OCI-LY1 (cell line): ENCODE measurements at regions not wholly inside any gene's neighbourhood (a gene's known extent, or its start where the extent isn't known, plus 50 kb on each side); places are given as distances from the start of the nearest gene placed in this dataset.

Source experiments
- H2AFZ ChIP-seq: fragments of 200-600 bp; sonication (generic), shearing (Covaris generic); 2 replicates; pipeline ENCODE4 v1.6.0; 2014; ENCODE audit warnings: antibody characterized with exemption, mild to moderate bottlenecking, low read length
- H3F3A ChIP-seq: fragments of 200-600 bp; sonication (generic), shearing (Covaris generic); 2 replicates; pipeline ENCODE4 v1.6.0; 2014; ENCODE audit warnings: mild to moderate bottlenecking, antibody characterized with exemption, low read length, moderate library complexity; ENCODE audit not compliant: insufficient read depth
- H3K27ac ChIP-seq: fragments of 200-600 bp; sonication (generic); 2 replicates; pipeline ENCODE4 v1.5.1; 2014; ENCODE audit warnings: low read length, mixed run types, mild to moderate bottlenecking, low read depth; ENCODE audit not compliant: poor library complexity, severe bottlenecking
- H3K27me3 ChIP-seq: fragments of 200-600 bp; sonication (generic); 2 replicates; pipeline ENCODE4 v1.6.0; 2014; ENCODE audit warnings: antibody characterized with exemption, mild to moderate bottlenecking, low read length, moderate library complexity; ENCODE audit not compliant: insufficient read depth
- H3K36me3 ChIP-seq: fragments of 200-600 bp; sonication (generic); 2 replicates; pipeline ENCODE4 v1.6.1; 2014; ENCODE audit warnings: mild to moderate bottlenecking, antibody characterized with exemption, low read length, moderate library complexity, mixed read lengths; ENCODE audit not compliant: insufficient read depth
- H3K4me1 ChIP-seq: fragments of 200-600 bp; sonication (generic); 2 replicates; pipeline ENCODE4 v1.5.1; 2014; ENCODE audit warnings: mild to moderate bottlenecking, low read length, moderate library complexity; ENCODE audit not compliant: insufficient read depth, severe bottlenecking
- H3K4me2 ChIP-seq: fragments of 200-600 bp; sonication (generic), shearing (Covaris generic); 2 replicates; pipeline ENCODE4 v1.6.1; 2014; ENCODE audit warnings: low read length
- H3K4me3 ChIP-seq: fragments of 200-600 bp; sonication (generic); 2 replicates; pipeline ENCODE4 v1.5.1; 2014; ENCODE audit warnings: low read length, low read depth, mild to moderate bottlenecking, mixed read lengths; ENCODE audit not compliant: poor library complexity, severe bottlenecking
- H3K79me2 ChIP-seq: fragments of 200-600 bp; shearing (Covaris generic); 2 replicates; pipeline ENCODE4 v1.6.1; 2016; ENCODE audit warnings: mixed run types, low read length, mixed read lengths; ENCODE audit not compliant: insufficient read depth
- H3K9ac ChIP-seq: fragments of 200-600 bp; sonication (generic), shearing (Covaris generic); 2 replicates; pipeline ENCODE4 v1.6.1; 2014; ENCODE audit warnings: mild to moderate bottlenecking, low read length, mixed read lengths
- H3K9me2 ChIP-seq: fragments of 200-600 bp; sonication (generic), shearing (Covaris generic); 2 replicates; pipeline ENCODE4 v1.6.1; 2014; ENCODE audit warnings: low read depth, mild to moderate bottlenecking, low read length, mixed read lengths
- H3K9me3 ChIP-seq: fragments of 200-600 bp; shearing (Covaris generic); 2 replicates; pipeline ENCODE4 v1.6.1; 2014; ENCODE audit warnings: low read length, mixed read lengths
- H4K20me1 ChIP-seq: fragments of 200-600 bp; sonication (generic), shearing (Covaris generic); 2 replicates; pipeline ENCODE4 v1.6.0; 2016; ENCODE audit warnings: mild to moderate bottlenecking, low read length; ENCODE audit not compliant: insufficient read depth
- EZH2 ChIP-seq: fragments of 200-600 bp; sonication (generic), shearing (Covaris generic); IDR thresholded peaks from 2 replicates; pipeline ENCODE4 v1.8.0; 2017; ENCODE audit warnings: borderline replicate concordance, mixed run types, mild to moderate bottlenecking, antibody characterized with exemption, low read length, moderate library complexity, mixed read lengths
- TF ChIP-seq, protein P1 (sequence below): fragments of 200-600 bp; sonication (generic), shearing (Covaris generic); IDR thresholded peaks from 2 replicates; pipeline ENCODE4 v1.5.1; 2017; ENCODE audit warnings: mild to moderate bottlenecking, antibody characterized with exemption, low read length, moderate library complexity, mixed read lengths

GRCh38 chr9:106772523-106773290 is 90.3 kb upstream of the ZNF462 start:
- Histone ChIP-seq H3K27ac (no peak overlapping the region), H4K20me1 (no peaks in the 10 kb centered on the region), H3K4me1 (no peaks in the 10 kb centered on the region), H3K4me2 (no peak overlapping the region), H3K36me3 (no peaks in the 10 kb centered on the region), H3F3A (no peaks in the 10 kb centered on the region), H3K4me3 (no peak overlapping the region), H3K9me3 (no peaks in the 10 kb centered on the region), H2AFZ (no peak overlapping the region), H3K79me2 (no peaks in the 10 kb centered on the region), H3K9me2 (no peaks in the 10 kb centered on the region), H3K9ac (no peak overlapping the region), H3K27me3 (no peaks in the 10 kb centered on the region)
- TF ChIP-seq, protein P1, sequence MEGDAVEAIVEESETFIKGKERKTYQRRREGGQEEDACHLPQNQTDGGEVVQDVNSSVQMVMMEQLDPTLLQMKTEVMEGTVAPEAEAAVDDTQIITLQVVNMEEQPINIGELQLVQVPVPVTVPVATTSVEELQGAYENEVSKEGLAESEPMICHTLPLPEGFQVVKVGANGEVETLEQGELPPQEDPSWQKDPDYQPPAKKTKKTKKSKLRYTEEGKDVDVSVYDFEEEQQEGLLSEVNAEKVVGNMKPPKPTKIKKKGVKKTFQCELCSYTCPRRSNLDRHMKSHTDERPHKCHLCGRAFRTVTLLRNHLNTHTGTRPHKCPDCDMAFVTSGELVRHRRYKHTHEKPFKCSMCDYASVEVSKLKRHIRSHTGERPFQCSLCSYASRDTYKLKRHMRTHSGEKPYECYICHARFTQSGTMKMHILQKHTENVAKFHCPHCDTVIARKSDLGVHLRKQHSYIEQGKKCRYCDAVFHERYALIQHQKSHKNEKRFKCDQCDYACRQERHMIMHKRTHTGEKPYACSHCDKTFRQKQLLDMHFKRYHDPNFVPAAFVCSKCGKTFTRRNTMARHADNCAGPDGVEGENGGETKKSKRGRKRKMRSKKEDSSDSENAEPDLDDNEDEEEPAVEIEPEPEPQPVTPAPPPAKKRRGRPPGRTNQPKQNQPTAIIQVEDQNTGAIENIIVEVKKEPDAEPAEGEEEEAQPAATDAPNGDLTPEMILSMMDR: no peak
- no peak for TF ChIP-seq EZH2

DNA sequence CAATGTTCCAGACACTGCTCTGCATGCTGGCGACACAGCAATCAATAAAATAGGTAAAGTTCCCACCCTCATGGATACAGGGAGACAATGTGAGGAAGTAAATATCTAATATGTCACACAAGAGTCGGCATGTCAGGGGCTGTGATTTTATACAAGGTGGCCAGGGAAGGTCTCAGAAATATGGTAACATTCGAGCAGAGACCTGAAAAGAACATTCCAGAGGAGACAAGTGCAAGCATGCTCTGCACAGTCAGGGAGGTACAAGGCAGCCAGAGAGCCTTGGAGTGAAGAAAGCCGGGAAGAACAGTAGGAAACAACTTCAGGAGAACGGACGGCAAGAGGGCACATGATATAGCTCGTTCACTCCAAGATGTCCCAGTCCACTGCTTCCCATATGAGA is 89.2 kb upstream of the ZNF462 start:
- Histone ChIP-seq H3F3A (no peaks in the 10 kb centered on the region), H3K4me1 (no peaks in the 10 kb centered on the region), H3K9ac (no peak overlapping the region), H3K4me2 (no peak overlapping the region), H3K4me3 (no peak overlapping the region), H2AFZ (no peak overlapping the region), H3K9me2 (no peaks in the 10 kb centered on the region), H3K9me3 (no peaks in the 10 kb centered on the region), H4K20me1 (no peaks in the 10 kb centered on the region), H3K27ac (no peak overlapping the region), H3K27me3 (no peaks in the 10 kb centered on the region), H3K36me3 (no peaks in the 10 kb centered on the region), H3K79me2 (no peaks in the 10 kb centered on the region)
- TF ChIP-seq, protein P1: no peak
- no peak for TF ChIP-seq EZH2

DNA sequence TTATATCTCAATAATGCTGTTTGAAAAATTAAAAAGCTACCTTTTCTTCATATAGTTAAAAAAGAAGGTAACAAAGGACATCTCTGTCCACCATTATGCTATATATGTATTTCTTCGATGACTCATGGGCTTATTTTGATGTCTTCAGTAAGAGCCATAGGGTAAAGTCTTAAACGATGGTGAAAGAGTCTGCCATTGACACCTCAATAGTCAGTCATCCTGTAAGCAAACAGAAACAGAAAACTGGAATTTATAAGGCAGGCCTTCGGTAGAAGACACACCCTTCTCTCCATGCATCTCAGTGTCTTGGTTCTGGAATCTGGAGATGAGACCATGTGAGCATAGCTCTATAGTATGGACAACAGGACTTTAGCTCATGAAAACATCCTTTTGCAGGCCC is 87.0 kb upstream of the ZNF462 start:
- Histone ChIP-seq H3K4me3 (no peak overlapping the region), H4K20me1 (no peaks in the 10 kb centered on the region), H2AFZ (no peak overlapping the region), H3K9me2 (no peaks in the 10 kb centered on the region), H3K9ac (no peak overlapping the region), H3K36me3 (no peaks in the 10 kb centered on the region), H3K4me1 (no peaks in the 10 kb centered on the region), H3K79me2 (no peaks in the 10 kb centered on the region), H3F3A (no peaks in the 10 kb centered on the region), H3K4me2 (no peak overlapping the region), H3K27me3 (no peaks in the 10 kb centered on the region), H3K27ac (no peak overlapping the region), H3K9me3 (no peaks in the 10 kb centered on the region)
- TF ChIP-seq, protein P1: no peak
- no peak for TF ChIP-seq EZH2
